ENCODE measurements at regions not wholly inside any gene's neighbourhood (a gene's known extent, or its start where the extent isn't known, plus 50 kb on each side); places are given as distances from the start of the nearest gene placed in this dataset.

DNA sequence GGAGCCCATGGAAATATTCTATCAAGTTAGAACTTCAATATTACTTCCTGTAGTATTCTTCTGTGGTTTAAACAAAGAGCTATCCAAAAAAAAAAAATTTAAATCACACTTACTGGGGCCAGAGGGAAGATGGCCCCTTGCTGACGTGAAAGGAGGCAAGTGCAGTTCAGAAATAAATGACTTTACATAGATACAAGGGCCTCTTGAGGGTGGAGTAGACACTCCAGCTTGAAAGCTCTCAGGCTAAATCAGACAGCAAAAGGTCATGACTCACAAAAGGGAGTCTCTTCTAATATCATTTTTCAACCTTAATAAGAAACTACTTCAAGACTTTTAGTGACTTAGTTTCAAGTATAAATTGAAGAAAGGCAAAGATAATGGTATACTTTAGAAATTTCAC is 1160.3 kb downstream of the FAM181B start:
- Histone ChIP-seq H2BK120ac (ENCODE audit: insufficient read depth, low read length, poor library complexity) (no peak overlapping the region), H3K79me2 (ENCODE audit: control insufficient read depth, insufficient read depth, low read length, poor library complexity) (no peaks in the 10 kb centered on the region), H3K27ac (ENCODE audit: low read depth, low read length) (no peak overlapping the region), H4K12ac (ENCODE audit: low read depth, low read length) (no peak overlapping the region), H2BK5ac (ENCODE audit: low read depth, low read length, poor library complexity) (no peak overlapping the region), H2BK12ac (ENCODE audit: low read length) (no peak overlapping the region), H2AFZ (ENCODE audit: insufficient read depth, low read length, poor library complexity) (no peak overlapping the region), H3K4me1 (ENCODE audit: control insufficient read depth in 1 of 2, insufficient read depth in 2 of 2, low read length in 2 of 2) (no peaks in the 10 kb centered on the region), H3K27me3 (ENCODE audit: insufficient read depth, low read length) (no peaks in the 10 kb centered on the region), H4K91ac (ENCODE audit: low read depth, low read length) (no peak overlapping the region), H3K9me3 (ENCODE audit: insufficient read depth, low read depth, low read length) (no peaks in the 10 kb centered on the region), H3K79me1 (ENCODE audit: low read length) (no peaks in the 10 kb centered on the region), H3K14ac (ENCODE audit: low read length) (no peak overlapping the region), H3K4me3 (ENCODE audit: low read depth, low read length) (no peak overlapping the region), H4K8ac (ENCODE audit: low read depth, low read length) (no peak overlapping the region), H3K9ac (ENCODE audit: low read length) (no peak overlapping the region), H2AK5ac (ENCODE audit: low read length) (no peak overlapping the region), H3K23ac (ENCODE audit: low read length) (no peak overlapping the region), H3K4me2 (ENCODE audit: low read length) (no peak overlapping the region), H3K36me3 (ENCODE audit: control insufficient read depth in 1 of 2, insufficient read depth in 2 of 2, low read length in 2 of 2) (no peaks in the 10 kb centered on the region), H3K4ac (ENCODE audit: low read depth, low read length) (no peak overlapping the region), H3K18ac (ENCODE audit: low read length) (no peak overlapping the region)
- DNase-seq = no peak
- WGBS (ENCODE audit: extremely low coverage, insufficient coverage, insufficient read length) = no CpG with 5 or more reads among the region's 1 CpG

DNA sequence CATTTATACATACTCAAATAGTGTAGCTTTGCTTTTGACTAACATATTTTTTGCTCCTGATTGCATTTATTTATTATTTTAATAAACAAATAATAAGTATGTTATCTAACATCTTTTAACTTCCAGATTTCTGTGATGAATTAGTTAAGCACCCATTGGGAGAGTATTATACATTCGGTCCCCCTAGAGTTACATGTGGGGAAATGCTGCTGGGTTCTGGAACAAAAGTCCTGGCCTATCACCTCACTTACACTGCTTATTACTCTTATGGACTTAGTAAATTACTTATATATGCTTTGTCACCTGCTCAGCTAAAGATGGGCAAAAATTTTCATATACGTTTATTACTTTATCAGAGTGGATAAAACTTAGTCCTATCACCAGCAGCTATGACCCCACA is 1163.0 kb downstream of the FAM181B start:
- Histone ChIP-seq H2BK120ac (ENCODE audit: insufficient read depth, low read length, poor library complexity) (no peak overlapping the region), H3K9ac (ENCODE audit: low read length) (no peak overlapping the region), H3K36me3 (ENCODE audit: control insufficient read depth in 1 of 2, insufficient read depth in 2 of 2, low read length in 2 of 2) (no peaks in the 10 kb centered on the region), H3K79me1 (ENCODE audit: low read length) (no peaks in the 10 kb centered on the region), H3K9me3 (ENCODE audit: insufficient read depth, low read depth, low read length) (no peaks in the 10 kb centered on the region), H3K79me2 (ENCODE audit: control insufficient read depth, insufficient read depth, low read length, poor library complexity) (no peaks in the 10 kb centered on the region), H4K12ac (ENCODE audit: low read depth, low read length) (no peak overlapping the region), H4K91ac (ENCODE audit: low read depth, low read length) (no peak overlapping the region), H3K4me3 (ENCODE audit: low read depth, low read length) (no peak overlapping the region), H2BK5ac (ENCODE audit: low read depth, low read length, poor library complexity) (no peak overlapping the region), H3K4ac (ENCODE audit: low read depth, low read length) (no peak overlapping the region), H3K27ac (ENCODE audit: low read depth, low read length) (no peak overlapping the region), H2AK5ac (ENCODE audit: low read length) (no peak overlapping the region), H3K18ac (ENCODE audit: low read length) (no peak overlapping the region), H3K14ac (ENCODE audit: low read length) (no peak overlapping the region), H3K27me3 (ENCODE audit: insufficient read depth, low read length) (no peaks in the 10 kb centered on the region), H3K4me2 (ENCODE audit: low read length) (no peak overlapping the region), H2AFZ (ENCODE audit: insufficient read depth, low read length, poor library complexity) (no peak overlapping the region), H2BK12ac (ENCODE audit: low read length) (no peak overlapping the region), H3K23ac (ENCODE audit: low read length) (no peak overlapping the region), H4K8ac (ENCODE audit: low read depth, low read length) (no peak overlapping the region), H3K4me1 (ENCODE audit: control insufficient read depth in 1 of 2, insufficient read depth in 2 of 2, low read length in 2 of 2) (no peaks in the 10 kb centered on the region)
- no CpG with 5 or more reads among the region's 2 CpGs for WGBS (ENCODE audit: extremely low coverage, insufficient coverage, insufficient read length)
- DNase-seq = no peak

DNA sequence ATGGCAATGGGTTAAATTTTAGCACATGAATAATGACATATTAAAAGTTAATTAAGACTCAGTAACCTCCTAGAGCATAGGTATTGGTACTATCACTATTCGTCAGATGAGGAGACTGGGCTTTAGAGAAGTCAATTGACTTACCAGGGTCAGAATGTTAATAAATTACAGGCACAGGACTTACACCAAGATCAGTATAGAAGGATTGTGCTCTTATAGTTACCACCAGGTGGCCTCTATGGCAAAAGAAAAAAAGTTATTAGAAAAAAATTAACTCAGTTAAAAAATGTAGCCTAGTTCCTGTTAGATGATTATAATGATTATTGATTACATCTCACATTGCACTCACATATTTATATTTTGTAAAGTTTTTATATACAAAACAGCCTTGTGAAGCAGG is 1163.7 kb downstream of the FAM181B start:
- Histone ChIP-seq H4K12ac (ENCODE audit: low read depth, low read length) (no peak overlapping the region), H4K91ac (ENCODE audit: low read depth, low read length) (no peak overlapping the region), H3K79me2 (ENCODE audit: control insufficient read depth, insufficient read depth, low read length, poor library complexity) (no peaks in the 10 kb centered on the region), H3K79me1 (ENCODE audit: low read length) (no peaks in the 10 kb centered on the region), H3K27ac (ENCODE audit: low read depth, low read length) (no peak overlapping the region), H3K9ac (ENCODE audit: low read length) (no peak overlapping the region), H2BK5ac (ENCODE audit: low read depth, low read length, poor library complexity) (no peak overlapping the region), H2AFZ (ENCODE audit: insufficient read depth, low read length, poor library complexity) (no peak overlapping the region), H3K4ac (ENCODE audit: low read depth, low read length) (no peak overlapping the region), H3K23ac (ENCODE audit: low read length) (no peak overlapping the region), H3K27me3 (ENCODE audit: insufficient read depth, low read length) (no peaks in the 10 kb centered on the region), H3K14ac (ENCODE audit: low read length) (no peak overlapping the region), H2BK12ac (ENCODE audit: low read length) (no peak overlapping the region), H3K4me2 (ENCODE audit: low read length) (no peak overlapping the region), H3K4me3 (ENCODE audit: low read depth, low read length) (no peak overlapping the region), H4K8ac (ENCODE audit: low read depth, low read length) (no peak overlapping the region), H3K36me3 (ENCODE audit: control insufficient read depth in 1 of 2, insufficient read depth in 2 of 2, low read length in 2 of 2) (no peaks in the 10 kb centered on the region), H3K18ac (ENCODE audit: low read length) (no peak overlapping the region), H2AK5ac (ENCODE audit: low read length) (no peak overlapping the region), H3K4me1 (ENCODE audit: control insufficient read depth in 1 of 2, insufficient read depth in 2 of 2, low read length in 2 of 2) (no peaks in the 10 kb centered on the region), H2BK120ac (ENCODE audit: insufficient read depth, low read length, poor library complexity) (no peak overlapping the region), H3K9me3 (ENCODE audit: insufficient read depth, low read depth, low read length) (no peaks in the 10 kb centered on the region)
- no CpG with 5 or more reads among the region's 1 CpG for WGBS (ENCODE audit: extremely low coverage, insufficient coverage, insufficient read length)
- DNase-seq = no peak

DNA sequence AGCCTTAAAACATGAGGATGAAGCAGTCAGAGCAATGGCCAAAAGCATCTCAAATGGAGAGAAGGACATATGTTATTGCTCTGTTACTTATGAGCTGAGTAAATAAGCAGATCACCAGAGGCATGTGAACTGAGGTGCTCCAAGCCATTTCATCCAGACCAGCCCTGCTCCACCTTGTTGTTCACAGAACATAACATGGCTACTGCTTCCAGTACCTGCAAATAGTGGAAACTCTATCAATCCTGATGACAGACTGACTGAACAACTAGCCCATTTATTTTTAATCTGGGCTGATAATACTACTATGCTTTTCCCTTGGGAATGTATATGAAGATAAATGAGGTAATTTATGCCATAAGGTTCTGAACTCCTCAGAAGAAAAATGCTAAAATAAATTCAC is 1164.7 kb downstream of the FAM181B start:
- H3K79me2 ChIP-seq (ENCODE audit: control insufficient read depth, insufficient read depth, low read length, poor library complexity) = no peaks in the 10 kb centered on the region
- no peak overlapping the region for H3K4ac ChIP-seq (ENCODE audit: low read depth, low read length)

More for the DNA sequence above, 1164.7 kb downstream of the FAM181B start:
- no peak overlapping the region for H3K4me3 ChIP-seq (ENCODE audit: low read depth, low read length)
- H3K14ac ChIP-seq (ENCODE audit: low read length) = no peak overlapping the region
- no peaks in the 10 kb centered on the region for H3K4me1 ChIP-seq (ENCODE audit: control insufficient read depth in 1 of 2, insufficient read depth in 2 of 2, low read length in 2 of 2)
- no peak overlapping the region for H3K23ac ChIP-seq (ENCODE audit: low read length)
- H3K9ac ChIP-seq (ENCODE audit: low read length) = no peak overlapping the region
- no peak overlapping the region for H2AK5ac ChIP-seq (ENCODE audit: low read length)
- H3K79me1 ChIP-seq (ENCODE audit: low read length) = no peaks in the 10 kb centered on the region
- H4K8ac ChIP-seq (ENCODE audit: low read depth, low read length) = no peak overlapping the region
- H3K36me3 ChIP-seq (ENCODE audit: control insufficient read depth in 1 of 2, insufficient read depth in 2 of 2, low read length in 2 of 2) = no peaks in the 10 kb centered on the region
- H2BK5ac ChIP-seq (ENCODE audit: low read depth, low read length, poor library complexity) = no peak overlapping the region
- no peak overlapping the region for H3K27ac ChIP-seq (ENCODE audit: low read depth, low read length)
- no peak overlapping the region for H4K12ac ChIP-seq (ENCODE audit: low read depth, low read length)
- no peaks in the 10 kb centered on the region for H3K9me3 ChIP-seq (ENCODE audit: insufficient read depth, low read depth, low read length)
- no peak overlapping the region for H2BK12ac ChIP-seq (ENCODE audit: low read length)
- H2AFZ ChIP-seq (ENCODE audit: insufficient read depth, low read length, poor library complexity) = no peak overlapping the region
- H3K4me2 ChIP-seq (ENCODE audit: low read length) = no peak overlapping the region
- no peaks in the 10 kb centered on the region for H3K27me3 ChIP-seq (ENCODE audit: insufficient read depth, low read length)
- no peak overlapping the region for H4K91ac ChIP-seq (ENCODE audit: low read depth, low read length)
- no peak overlapping the region for H2BK120ac ChIP-seq (ENCODE audit: insufficient read depth, low read length, poor library complexity)
- DNase-seq = no peak
- H3K18ac ChIP-seq (ENCODE audit: low read length) = no peak overlapping the region

Data from trophoblast cell (in vitro differentiated cells and primary cell).